Stimulated activated CD8-positive, alpha-beta memory T cell treated with anti-CD3 and anti-CD28 coated beads, Interleukin-4, amount 100 ng/mL, for 48 hours (primary cell): ENCODE measurements at regions not wholly inside any gene's neighbourhood (a gene's known extent, or its start where the extent isn't known, plus 50 kb on each side); places are given as distances from the start of the nearest gene placed in this dataset.

Experiments
- DNase-seq: peaks from one replicate; pipeline ENCODE4 v3.0.0-alpha.2; 2020

GRCh38 chr3:159775372-159775961 is 213.2 kb upstream of the IL12A start:
- no peak for DNase-seq

- no peak for DNase-seq
These were observed 211.9 kb upstream of the IL12A start for GRCh38 chr3:159776779-159777178.

- no peak for DNase-seq
These were observed 208.8 kb upstream of the IL12A start for GRCh38 chr3:159779883-159780282.

- no peak for DNase-seq
These were observed 206.8 kb upstream of the IL12A start for GRCh38 chr3:159781867-159782266.

- no peak for DNase-seq
These were observed 205.8 kb upstream of the IL12A start for GRCh38 chr3:159782724-159783421.

- no peak for DNase-seq
These were observed 204.6 kb upstream of the IL12A start for GRCh38 chr3:159783780-159784742.

- DNase-seq: no peak
These were observed 203.3 kb upstream of the IL12A start for GRCh38 chr3:159785273-159785708.

- no peak for DNase-seq
These were observed 202.0 kb upstream of the IL12A start for GRCh38 chr3:159786489-159787177.

- DNase-seq: no peak
These were observed 201.5 kb upstream of the IL12A start for GRCh38 chr3:159787178-159787574.

- no peak for DNase-seq
These were observed 200.8 kb upstream of the IL12A start for GRCh38 chr3:159787794-159788205.

GRCh38 chr3:159788291-159788690 is 200.3 kb upstream of the IL12A start:
- DNase-seq: no peak

- DNase-seq: no peak
These were observed 199.6 kb upstream of the IL12A start for GRCh38 chr3:159789017-159789416.

GRCh38 chr3:159789742-159790635 is 198.6 kb upstream of the IL12A start:
- no peak for DNase-seq

- no peak for DNase-seq
These were observed 197.3 kb upstream of the IL12A start for GRCh38 chr3:159791336-159791735.

GRCh38 chr3:159792070-159792469 is 196.6 kb upstream of the IL12A start:
- no peak for DNase-seq

- no peak for DNase-seq
These were observed 193.6 kb upstream of the IL12A start for GRCh38 chr3:159795042-159795441.

- no peak for DNase-seq
These were observed 192.9 kb upstream of the IL12A start for GRCh38 chr3:159795681-159796175.

- DNase-seq: no peak
These were observed 192.4 kb upstream of the IL12A start for GRCh38 chr3:159796226-159796625.

GRCh38 chr3:159796744-159797143 is 191.9 kb upstream of the IL12A start:
- DNase-seq: no peak

GRCh38 chr3:159797771-159798170 is 190.9 kb upstream of the IL12A start:
- no peak for DNase-seq

GRCh38 chr3:159798951-159799350 is 189.7 kb upstream of the IL12A start:
- DNase-seq: no peak
